ENCODE measurements at regions not wholly inside any gene's neighbourhood (a gene's known extent, or its start where the extent isn't known, plus 50 kb on each side); places are given as distances from the start of the nearest gene placed in this dataset.

DNA sequence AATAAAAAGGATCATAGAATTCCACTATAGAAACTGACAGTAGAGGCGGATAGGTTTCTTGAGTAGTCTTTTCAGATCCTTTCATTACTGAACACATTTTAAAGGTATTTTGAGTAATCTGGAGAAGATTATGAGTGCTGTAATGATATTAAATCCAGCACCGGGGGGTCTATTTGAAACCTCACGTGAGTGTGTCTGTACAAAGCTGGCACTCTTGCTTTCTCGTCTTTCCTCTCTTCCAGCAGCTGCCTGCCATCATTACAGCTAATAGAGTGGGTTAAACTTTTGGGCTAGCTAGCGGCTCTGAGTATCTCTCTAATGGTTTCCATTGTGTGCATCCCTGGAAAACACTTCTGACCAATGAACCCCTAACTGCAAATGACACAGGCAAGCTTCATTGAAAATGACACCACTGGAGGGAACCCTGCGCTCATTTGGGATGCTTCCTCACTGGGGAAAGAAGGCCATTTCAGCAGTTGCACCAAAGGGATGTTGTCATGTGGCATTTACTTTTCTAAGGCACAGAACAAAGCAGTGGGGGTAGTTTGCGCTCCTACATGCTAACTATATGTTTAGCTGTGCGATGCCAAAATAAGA is 101.0 kb downstream of the HRH4 start:
- Histone ChIP-seq H3K9me3 (no peaks in the 10 kb centered on the region), H3K4me3 (no peak overlapping the region), H3K27ac (no peak overlapping the region), H3K27me3 (no peaks in the 10 kb centered on the region), H3K4me1 (no peaks in the 10 kb centered on the region), H3K36me3 (no peaks in the 10 kb centered on the region)
- WGBS, 2 donors, result 76 to 88% methylated on average over 8 of the region's 8 CpGs
- TF ChIP-seq POLR2A (IDR thresholded peaks at IDR 0.05) (no peak), POLR2AphosphoS5 (IDR thresholded peaks at IDR 0.05) (no peak), CTCF (IDR thresholded peaks at IDR 0.05) (no peak), EP300 (IDR thresholded peaks at IDR 0.05) (no peak)
- DNase-seq, result no peak
- no peak for ATAC-seq (ENCODE audit: low FRiP score in 2 of 2)

DNA sequence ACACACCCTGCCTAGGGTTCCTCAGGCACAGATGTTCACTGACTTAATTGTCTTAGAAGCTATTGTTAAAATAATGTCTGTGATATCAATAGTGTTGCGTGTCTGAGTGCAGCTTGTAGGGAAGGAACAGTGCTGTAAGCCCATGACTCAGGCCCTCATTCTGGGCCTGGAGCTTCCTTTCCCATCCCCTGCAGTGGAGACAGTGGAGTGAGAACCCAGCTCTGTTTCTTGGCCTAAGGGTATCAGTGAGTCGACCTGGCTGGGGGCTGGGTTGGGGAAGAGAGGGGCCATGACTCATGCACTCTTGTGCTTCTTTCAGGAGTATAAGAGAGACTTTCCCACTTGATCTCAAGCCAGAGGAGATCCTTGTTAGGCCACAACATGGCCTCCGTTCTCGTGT is 106.8 kb downstream of the HRH4 start:
- Histone ChIP-seq H3K4me1 (no peaks in the 10 kb centered on the region), H3K9me3 (no peaks in the 10 kb centered on the region), H3K36me3 (no peaks in the 10 kb centered on the region), H3K4me3 (no peak overlapping the region), H3K27ac (no peak overlapping the region), H3K27me3 (no peaks in the 10 kb centered on the region)
- no peak for TF ChIP-seq CTCF (IDR thresholded peaks at IDR 0.05)
- TF ChIP-seq POLR2AphosphoS5 (IDR thresholded peaks at IDR 0.05), result no peak
- no peak for TF ChIP-seq POLR2A (IDR thresholded peaks at IDR 0.05)
- no peak for TF ChIP-seq EP300 (IDR thresholded peaks at IDR 0.05)
- no peak for DNase-seq
- ATAC-seq (ENCODE audit: low FRiP score in 2 of 2), result peak in 1 of 2 donors; percentile 35
- WGBS, 2 donors, result 85 to 91% methylated on average over 4 of the region's 4 CpGs

GRCh38 chr18:24570716-24571115 is 110.3 kb downstream of the HRH4 start:
- peaks cover 0 to 8% (median 2%) of the 10 kb centered on the region in 4 donors for H3K9me3 ChIP-seq
- no peak overlapping the region for H3K4me3 ChIP-seq
- no peak overlapping the region for H3K27ac ChIP-seq
- WGBS, 2 donors, result 86 to 93% methylated on average over 4 of the region's 4 CpGs
- DNase-seq (no peak), ATAC-seq (ENCODE audit: low FRiP score in 2 of 2) (peak in 1 of 2 donors; percentile 80)
- H3K4me1 ChIP-seq, result no peaks in the 10 kb centered on the region
- no peaks in the 10 kb centered on the region for H3K36me3 ChIP-seq
- TF ChIP-seq EP300 (IDR thresholded peaks at IDR 0.05) (no peak), POLR2A (IDR thresholded peaks at IDR 0.05) (no peak)
- no peaks in the 10 kb centered on the region for H3K27me3 ChIP-seq

DNA sequence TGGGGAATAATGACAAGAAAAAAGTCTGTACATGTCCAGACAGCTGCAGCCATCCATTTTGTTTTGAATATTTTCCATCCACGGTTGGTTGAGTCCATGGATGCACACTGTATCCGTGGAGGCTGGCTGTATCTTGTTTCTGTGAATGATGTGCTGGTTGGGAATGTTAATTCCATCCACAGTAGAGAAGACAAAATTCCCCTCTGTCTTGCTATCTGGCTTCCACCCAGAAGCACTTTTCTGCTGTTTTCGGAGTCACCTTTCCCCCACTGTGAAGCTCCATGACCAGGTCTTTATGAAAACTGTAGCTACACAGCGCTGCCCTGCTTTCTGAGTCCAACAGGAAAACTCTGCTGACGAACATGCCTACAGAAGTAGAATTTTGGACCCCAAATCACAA is 122.3 kb downstream of the HRH4 start:
- ATAC-seq (ENCODE audit: low FRiP score in 2 of 2), result no peak
- no peaks in the 10 kb centered on the region for H3K9me3 ChIP-seq
- no peak overlapping the region for H3K4me3 ChIP-seq
- no peak overlapping the region for H3K27ac ChIP-seq
- H3K36me3 ChIP-seq, result no peaks in the 10 kb centered on the region
- H3K4me1 ChIP-seq, result no peaks in the 10 kb centered on the region
- DNase-seq, result no peak
- no peak for TF ChIP-seq EP300 (IDR thresholded peaks at IDR 0.05)
- no peak for TF ChIP-seq CTCF (IDR thresholded peaks at IDR 0.05)
- no peak for TF ChIP-seq POLR2AphosphoS5 (IDR thresholded peaks at IDR 0.05)
- no peak for TF ChIP-seq POLR2A (IDR thresholded peaks at IDR 0.05)
- WGBS, 2 donors, result 78 to 93% methylated on average over 5 of the region's 5 CpGs
- no peaks in the 10 kb centered on the region for H3K27me3 ChIP-seq

DNA sequence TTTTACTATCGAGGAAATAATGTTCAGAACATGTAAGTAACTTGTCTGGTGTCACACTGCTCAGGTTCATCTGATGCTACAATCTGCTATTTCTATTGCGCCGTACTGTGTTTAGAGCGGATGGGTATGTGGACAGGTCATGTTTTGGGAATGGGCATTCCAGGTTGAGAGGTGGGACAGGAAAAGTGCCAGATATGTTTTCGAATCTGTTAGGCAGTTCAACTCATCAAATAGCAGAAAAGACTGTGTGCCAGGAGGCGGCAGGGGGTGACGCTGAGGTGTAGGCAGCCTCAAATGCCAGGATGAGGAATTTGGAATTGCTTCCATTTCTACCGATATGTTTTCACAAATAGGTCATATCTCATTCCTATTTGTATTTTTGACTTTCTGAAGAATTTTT is 123.8 kb downstream of the HRH4 start:
- DNase-seq (no peak), ATAC-seq (ENCODE audit: low FRiP score in 2 of 2) (no peak)
- Histone ChIP-seq H3K36me3 (no peaks in the 10 kb centered on the region), H3K9me3 (no peaks in the 10 kb centered on the region), H3K27ac (no peak overlapping the region), H3K27me3 (no peaks in the 10 kb centered on the region), H3K4me3 (no peak overlapping the region), H3K4me1 (no peaks in the 10 kb centered on the region)
- TF ChIP-seq EP300 (IDR thresholded peaks at IDR 0.05) (no peak), POLR2AphosphoS5 (IDR thresholded peaks at IDR 0.05) (no peak), POLR2A (IDR thresholded peaks at IDR 0.05) (no peak), CTCF (IDR thresholded peaks at IDR 0.05) (no peak)
- WGBS, 2 donors, result 88 to 90% methylated on average over 8 of the region's 8 CpGs
